Chondrocyte (in vitro differentiated cells): ENCODE measurements at regions not wholly inside any gene's neighbourhood (a gene's known extent, or its start where the extent isn't known, plus 50 kb on each side); places are given as distances from the start of the nearest gene placed in this dataset.

Source experiments
- DNase-seq: peaks from one replicate; pipeline ENCODE4 v3.0.0; 2021; ENCODE audit warnings: mixed read lengths, low spot score
- H3K27ac Mint-ChIP-seq: one replicate; pipeline ENCODE4 v1.8.0; 2021; ENCODE audit warnings: mild to moderate bottlenecking, moderate library complexity, mixed read lengths; ENCODE audit not compliant: unreplicated experiment
- H3K27me3 Mint-ChIP-seq: 2 replicates; pipeline ENCODE4 v1.8.0; 2021; ENCODE audit warnings: low read depth, mixed read lengths
- H3K36me3 Mint-ChIP-seq: 2 replicates; pipeline ENCODE4 v1.8.0; 2021; ENCODE audit warnings: low read depth, mixed read lengths
- H3K4me1 Mint-ChIP-seq: 2 replicates; pipeline ENCODE4 v1.8.0; 2021; ENCODE audit warnings: low read depth, mild to moderate bottlenecking, mixed read lengths
- H3K4me3 Mint-ChIP-seq: one replicate; pipeline ENCODE4 v1.8.0; 2021; ENCODE audit warnings: mild to moderate bottlenecking, moderate library complexity, mixed read lengths; ENCODE audit not compliant: unreplicated experiment
- H3K9me3 Mint-ChIP-seq: 2 replicates; pipeline ENCODE4 v1.8.0; 2021; ENCODE audit warnings: low read depth, mixed read lengths
- CTCF ChIP-seq: fragments of 200-600 bp; sonication (generic); IDR thresholded peaks from 2 replicates; pipeline ENCODE4 v1.5.0; 2021; ENCODE audit warnings: antibody characterized with exemption, mild to moderate bottlenecking, moderate library complexity

- H3K4me1 Mint-ChIP-seq = no peaks in the 10 kb centered on the region
- H3K4me3 Mint-ChIP-seq = no peak overlapping the region
- DNase-seq = no peak
- no peak overlapping the region for H3K27ac Mint-ChIP-seq
- peaks cover 7% of the 10 kb centered on the region for H3K9me3 Mint-ChIP-seq
- no peak for TF ChIP-seq CTCF
- no peaks in the 10 kb centered on the region for H3K36me3 Mint-ChIP-seq
- no peaks in the 10 kb centered on the region for H3K27me3 Mint-ChIP-seq
Observed at GRCh38 chr18:38473535-38473934, 907.9 kb upstream of the CELF4 start.

GRCh38 chr18:38470421-38470820 is 904.8 kb upstream of the CELF4 start:
- no peak for TF ChIP-seq CTCF
- Mint-ChIP-seq H3K36me3 (no peaks in the 10 kb centered on the region), H3K4me3 (no peak overlapping the region), H3K27me3 (no peaks in the 10 kb centered on the region), H3K4me1 (no peaks in the 10 kb centered on the region), H3K9me3 (peaks cover 9% of the 10 kb centered on the region), H3K27ac (no peak overlapping the region)
- DNase-seq = no peak

GRCh38 chr18:38466426-38466825 is 900.8 kb upstream of the CELF4 start:
- H3K4me3 Mint-ChIP-seq = no peak overlapping the region
- no peak overlapping the region for H3K27ac Mint-ChIP-seq
- no peaks in the 10 kb centered on the region for H3K36me3 Mint-ChIP-seq
- no peaks in the 10 kb centered on the region for H3K27me3 Mint-ChIP-seq
- no peak for TF ChIP-seq CTCF
- H3K9me3 Mint-ChIP-seq = peaks cover 6% of the 10 kb centered on the region
- no peak for DNase-seq
- no peaks in the 10 kb centered on the region for H3K4me1 Mint-ChIP-seq

- Mint-ChIP-seq H3K4me1 (no peaks in the 10 kb centered on the region), H3K9me3 (peaks cover 6% of the 10 kb centered on the region), H3K36me3 (no peaks in the 10 kb centered on the region), H3K4me3 (no peak overlapping the region), H3K27ac (no peak overlapping the region), H3K27me3 (no peaks in the 10 kb centered on the region)
- no peak for DNase-seq
- no peak for TF ChIP-seq CTCF
Observed at GRCh38 chr18:38464024-38464423, 898.4 kb upstream of the CELF4 start.

- no peak overlapping the region for H3K27ac Mint-ChIP-seq
- no peak for DNase-seq
- peaks cover 3% of the 10 kb centered on the region for H3K9me3 Mint-ChIP-seq
- H3K4me3 Mint-ChIP-seq = no peak overlapping the region
- H3K27me3 Mint-ChIP-seq = no peaks in the 10 kb centered on the region
- no peaks in the 10 kb centered on the region for H3K4me1 Mint-ChIP-seq
- H3K36me3 Mint-ChIP-seq = no peaks in the 10 kb centered on the region
- no peak for TF ChIP-seq CTCF
Observed at GRCh38 chr18:38460657-38461056, 895.1 kb upstream of the CELF4 start.
